Dermis microvascular lymphatic vessel endothelial cell (primary cell): ENCODE measurements at regions not wholly inside any gene's neighbourhood (a gene's known extent, or its start where the extent isn't known, plus 50 kb on each side); places are given as distances from the start of the nearest gene placed in this dataset.
"Not testable (repeated sequence)": the region's sequence is repeated elsewhere in the genome, so short reads cannot be mapped to it uniquely, and the experiment has no call there.

Source experiments
- DNase-seq, 2 donors: peaks; one replicate each; pipeline versions ENCODE4 v3.0.0 to v3.0.0-alpha.2; 2010; ENCODE audit warnings: low read depth in 2 of 2

GRCh38 chr13:21261487-21262216 is 85.2 kb downstream of the MRPL57 start:
- not testable (repeated sequence) for DNase-seq

- DNase-seq = not testable (repeated sequence)
Measured at GRCh38 chr13:21263909-21264308, 87.5 kb downstream of the MRPL57 start.

- DNase-seq = not testable (repeated sequence)
Measured at GRCh38 chr13:21268485-21268884, 92.0 kb downstream of the MRPL57 start.

- DNase-seq = not testable (repeated sequence)
Measured at GRCh38 chr13:21272439-21272838, 96.0 kb downstream of the MRPL57 start.

- DNase-seq = not testable (repeated sequence)
Measured at GRCh38 chr13:21274457-21274856, 98.0 kb downstream of the MRPL57 start.

- no peak for DNase-seq
Measured at GRCh38 chr13:21282065-21282464, 105.6 kb downstream of the MRPL57 start.

- no peak for DNase-seq
Measured at GRCh38 chr13:21287331-21287907, 111.0 kb downstream of the MRPL57 start.

- DNase-seq = no peak
Measured at GRCh38 chr13:21289475-21289874, 113.0 kb downstream of the MRPL57 start.

- not testable (repeated sequence) for DNase-seq
Measured at GRCh38 chr13:21290442-21291002, 114.1 kb downstream of the MRPL57 start.

GRCh38 chr13:21291840-21292239 is 115.4 kb downstream of the MRPL57 start:
- DNase-seq = no peak

- DNase-seq = peak in 1 of 2 donors; percentile 23
Measured at GRCh38 chr13:21296991-21297390, 120.5 kb downstream of the MRPL57 start.

- DNase-seq = no peak
Measured at GRCh38 chr13:21297447-21297846, 121.0 kb downstream of the MRPL57 start.

- peak; percentile 80 to 92 for DNase-seq
Measured at GRCh38 chr13:21297914-21298831, 121.7 kb downstream of the MRPL57 start.

GRCh38 chr13:21304256-21304655 is 127.8 kb downstream of the MRPL57 start:
- DNase-seq = no peak

- DNase-seq = not testable (repeated sequence)
Measured at GRCh38 chr13:21306300-21307073, 130.0 kb downstream of the MRPL57 start.

- not testable (repeated sequence) for DNase-seq
Measured at GRCh38 chr13:21307158-21307557, 130.7 kb downstream of the MRPL57 start.

- no peak for DNase-seq
Measured at GRCh38 chr13:21308906-21309305, 132.4 kb downstream of the MRPL57 start.

GRCh38 chr13:21309542-21310172 is 133.2 kb downstream of the MRPL57 start:
- DNase-seq = no peak

- no peak for DNase-seq
Measured at GRCh38 chr13:21310220-21310619, 133.8 kb downstream of the MRPL57 start.

- DNase-seq = not testable (repeated sequence)
Measured at GRCh38 chr13:21314976-21315375, 138.5 kb downstream of the MRPL57 start.
